NCI-H146 (cell line): ENCODE measurements at regions not wholly inside any gene's neighbourhood (a gene's known extent, or its start where the extent isn't known, plus 50 kb on each side); places are given as distances from the start of the nearest gene placed in this dataset.

Source experiments
- DNase-seq: peaks from one replicate; lab custom pipeline; 2025; lab: John Stamatoyannopoulos, UW

GRCh38 chr7:124497176-124497575 is 268.4 kb downstream of the GPR37 start:
- DNase-seq: no peak

GRCh38 chr7:124489925-124490324 is 275.7 kb downstream of the GPR37 start:
- peak; percentile 3 for DNase-seq

GRCh38 chr7:124489082-124489819 is 276.3 kb downstream of the GPR37 start:
- no peak for DNase-seq

- DNase-seq: no peak
Measured at GRCh38 chr7:124482229-124482628, 283.4 kb downstream of the GPR37 start.

- no peak for DNase-seq
Measured at GRCh38 chr7:124480821-124481290, 284.7 kb downstream of the GPR37 start.

- DNase-seq: no peak
Measured at GRCh38 chr7:124480036-124480820, 285.4 kb downstream of the GPR37 start.

GRCh38 chr7:124462249-124462648 is 303.3 kb downstream of the GPR37 start:
- DNase-seq: no peak

- no peak for DNase-seq
Measured at GRCh38 chr7:124460555-124460954, 305.0 kb downstream of the GPR37 start.

- DNase-seq: no peak
Measured at GRCh38 chr7:124460056-124460450, 305.5 kb downstream of the GPR37 start.

- DNase-seq: no peak
Measured at GRCh38 chr7:124459101-124460055, 306.2 kb downstream of the GPR37 start.

- no peak for DNase-seq
Measured at GRCh38 chr7:124457841-124458240, 307.8 kb downstream of the GPR37 start.

- no peak for DNase-seq
Measured at GRCh38 chr7:124456286-124456685, 309.3 kb downstream of the GPR37 start.

- DNase-seq: no peak
Measured at GRCh38 chr7:124452186-124452585, 313.4 kb downstream of the GPR37 start.

- DNase-seq: no peak
Measured at GRCh38 chr7:124449896-124450295, 315.7 kb downstream of the GPR37 start.

GRCh38 chr7:124444696-124445480 is 320.7 kb downstream of the GPR37 start:
- no peak for DNase-seq

GRCh38 chr7:124443762-124444161 is 321.8 kb downstream of the GPR37 start:
- no peak for DNase-seq

GRCh38 chr7:124440081-124440480 is 325.5 kb downstream of the GPR37 start:
- no peak for DNase-seq

- DNase-seq: no peak
Measured at GRCh38 chr7:124432009-124432578, 333.5 kb downstream of the GPR37 start.

GRCh38 chr7:124429923-124430322 is 335.7 kb downstream of the GPR37 start:
- no peak for DNase-seq

- no peak for DNase-seq
Measured at GRCh38 chr7:124428781-124429180, 336.8 kb downstream of the GPR37 start.

GRCh38 chr7:124426621-124427020 is 339.0 kb downstream of the GPR37 start:
- DNase-seq: no peak
